ENCODE measurements at regions not wholly inside any gene's neighbourhood (a gene's known extent, or its start where the extent isn't known, plus 50 kb on each side); places are given as distances from the start of the nearest gene placed in this dataset.

- no peak for ATAC-seq (ENCODE audit: insufficient number of reproducible peaks, low FRiP score, low read depth)
- Histone ChIP-seq H3K4me1 (ENCODE audit: control insufficient read depth in 1 of 2, low read depth in 2 of 2) (no peaks in the 10 kb centered on the region), H3K27ac (no peak overlapping the region), H3K36me3 (no peaks in the 10 kb centered on the region), H3K27me3 (replicated peaks; ENCODE audit: insufficient read depth) (no peaks in the 10 kb centered on the region), H3K9me3 (no peaks in the 10 kb centered on the region), H3K4me3 (no peak overlapping the region)
- TF ChIP-seq, protein P1, sequence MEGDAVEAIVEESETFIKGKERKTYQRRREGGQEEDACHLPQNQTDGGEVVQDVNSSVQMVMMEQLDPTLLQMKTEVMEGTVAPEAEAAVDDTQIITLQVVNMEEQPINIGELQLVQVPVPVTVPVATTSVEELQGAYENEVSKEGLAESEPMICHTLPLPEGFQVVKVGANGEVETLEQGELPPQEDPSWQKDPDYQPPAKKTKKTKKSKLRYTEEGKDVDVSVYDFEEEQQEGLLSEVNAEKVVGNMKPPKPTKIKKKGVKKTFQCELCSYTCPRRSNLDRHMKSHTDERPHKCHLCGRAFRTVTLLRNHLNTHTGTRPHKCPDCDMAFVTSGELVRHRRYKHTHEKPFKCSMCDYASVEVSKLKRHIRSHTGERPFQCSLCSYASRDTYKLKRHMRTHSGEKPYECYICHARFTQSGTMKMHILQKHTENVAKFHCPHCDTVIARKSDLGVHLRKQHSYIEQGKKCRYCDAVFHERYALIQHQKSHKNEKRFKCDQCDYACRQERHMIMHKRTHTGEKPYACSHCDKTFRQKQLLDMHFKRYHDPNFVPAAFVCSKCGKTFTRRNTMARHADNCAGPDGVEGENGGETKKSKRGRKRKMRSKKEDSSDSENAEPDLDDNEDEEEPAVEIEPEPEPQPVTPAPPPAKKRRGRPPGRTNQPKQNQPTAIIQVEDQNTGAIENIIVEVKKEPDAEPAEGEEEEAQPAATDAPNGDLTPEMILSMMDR (IDR thresholded peaks at IDR 0.05): no peak
- no peak for DNase-seq (ENCODE audit: low spot score)
Measured at GRCh38 chr2:116706396-116706795, 1108.1 kb upstream of the DDX18 start.

- no peak overlapping the region for H3K4me3 ChIP-seq
- TF ChIP-seq, protein P1 (IDR thresholded peaks at IDR 0.05): no peak
- no peaks in the 10 kb centered on the region for H3K27me3 ChIP-seq (replicated peaks; ENCODE audit: insufficient read depth)
- no peaks in the 10 kb centered on the region for H3K4me1 ChIP-seq (ENCODE audit: control insufficient read depth in 1 of 2, low read depth in 2 of 2)
- H3K27ac ChIP-seq: no peak overlapping the region
- no peak for ATAC-seq (ENCODE audit: insufficient number of reproducible peaks, low FRiP score, low read depth)
- H3K9me3 ChIP-seq: no peaks in the 10 kb centered on the region
- DNase-seq (ENCODE audit: low spot score): no peak
- H3K36me3 ChIP-seq: no peaks in the 10 kb centered on the region
Measured at GRCh38 chr2:116716038-116716437, 1098.5 kb upstream of the DDX18 start.

DNA sequence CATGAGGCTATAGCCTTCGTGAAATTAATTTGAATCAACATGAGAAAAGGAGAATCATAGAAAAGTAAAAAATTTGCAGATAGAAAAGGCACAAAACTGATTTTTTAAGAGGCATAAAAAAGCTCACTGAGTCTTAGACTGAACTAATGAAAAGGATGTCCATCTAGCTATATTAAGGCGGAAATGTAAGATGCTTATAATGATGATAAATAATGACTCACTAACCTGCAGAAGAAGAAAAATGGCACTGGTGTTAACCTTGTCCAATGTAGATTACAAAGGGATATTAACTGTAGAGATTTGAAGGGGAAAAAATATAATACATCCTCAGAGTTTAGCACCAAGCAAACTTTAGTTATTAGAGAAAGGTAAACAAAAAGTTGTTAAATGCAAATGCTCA is 1098.0 kb upstream of the DDX18 start:
- Histone ChIP-seq H3K27ac (no peak overlapping the region), H3K9me3 (no peaks in the 10 kb centered on the region), H3K4me1 (ENCODE audit: control insufficient read depth in 1 of 2, low read depth in 2 of 2) (no peaks in the 10 kb centered on the region), H3K27me3 (replicated peaks; ENCODE audit: insufficient read depth) (no peaks in the 10 kb centered on the region), H3K4me3 (no peak overlapping the region), H3K36me3 (no peaks in the 10 kb centered on the region)
- TF ChIP-seq, protein P1 (IDR thresholded peaks at IDR 0.05): no peak
- ATAC-seq (ENCODE audit: insufficient number of reproducible peaks, low FRiP score, low read depth): no peak
- DNase-seq (ENCODE audit: low spot score): no peak

DNA sequence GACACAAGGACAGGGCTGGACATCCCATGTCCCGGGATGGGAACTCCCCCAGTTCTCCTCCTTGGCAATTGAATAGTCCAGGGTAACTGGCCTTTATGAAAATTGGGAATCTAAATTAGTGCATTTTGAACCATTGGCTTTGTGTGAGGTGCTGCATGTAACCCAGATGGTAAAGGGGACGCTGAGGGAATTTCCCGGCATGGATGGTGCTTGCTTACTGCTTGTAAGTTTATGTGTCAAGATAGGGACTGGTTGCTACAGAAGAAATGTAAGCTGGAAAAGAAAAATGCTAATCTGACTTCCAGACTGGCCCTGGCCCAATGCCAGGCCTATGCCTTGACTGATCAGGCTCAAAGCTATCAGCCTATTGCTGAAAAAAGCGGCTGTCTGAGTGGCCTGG is 1096.7 kb upstream of the DDX18 start:
- Histone ChIP-seq H3K27me3 (replicated peaks; ENCODE audit: insufficient read depth) (no peaks in the 10 kb centered on the region), H3K4me1 (ENCODE audit: control insufficient read depth in 1 of 2, low read depth in 2 of 2) (no peaks in the 10 kb centered on the region), H3K9me3 (no peaks in the 10 kb centered on the region), H3K27ac (no peak overlapping the region), H3K4me3 (no peak overlapping the region), H3K36me3 (no peaks in the 10 kb centered on the region)
- ATAC-seq (ENCODE audit: insufficient number of reproducible peaks, low FRiP score, low read depth) (no peak), DNase-seq (ENCODE audit: low spot score) (no peak)
- TF ChIP-seq, protein P1 (IDR thresholded peaks at IDR 0.05): no peak

DNA sequence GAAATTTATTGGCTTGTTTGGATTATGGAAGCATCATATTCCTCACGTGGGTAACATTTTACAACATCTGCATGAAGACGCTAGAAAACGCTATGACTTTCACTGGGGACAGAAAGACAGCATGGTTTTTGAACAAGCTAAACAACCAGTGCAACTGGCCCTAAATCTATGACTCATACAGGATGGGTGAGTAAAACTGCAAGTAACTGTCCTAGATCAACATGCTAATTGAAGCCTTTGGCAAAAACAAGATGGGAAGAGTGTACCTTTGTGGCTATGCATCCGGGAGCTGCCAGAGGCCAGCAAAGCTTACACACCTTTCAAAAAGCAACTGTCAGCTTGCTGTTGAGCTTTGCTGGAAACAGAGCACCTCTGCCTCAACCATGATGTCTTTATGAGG is 1096.0 kb upstream of the DDX18 start:
- no peak for DNase-seq (ENCODE audit: low spot score)
- Histone ChIP-seq H3K4me3 (no peak overlapping the region), H3K36me3 (no peaks in the 10 kb centered on the region), H3K4me1 (ENCODE audit: control insufficient read depth in 1 of 2, low read depth in 2 of 2) (no peaks in the 10 kb centered on the region), H3K9me3 (no peaks in the 10 kb centered on the region), H3K27me3 (replicated peaks; ENCODE audit: insufficient read depth) (no peaks in the 10 kb centered on the region), H3K27ac (no peak overlapping the region)
- TF ChIP-seq, protein P1 (IDR thresholded peaks at IDR 0.05): no peak
- no peak for ATAC-seq (ENCODE audit: insufficient number of reproducible peaks, low FRiP score, low read depth)
